Liver (tissue), 8 donors: ENCODE measurements at regions not wholly inside any gene's neighbourhood (a gene's known extent, or its start where the extent isn't known, plus 50 kb on each side); places are given as distances from the start of the nearest gene placed in this dataset.

Experiments used
- DNase-seq: peaks from one replicate; pipeline ENCODE4 v3.0.0-alpha.2; 2017; ENCODE audit warnings: low spot score
- H3K27ac ChIP-seq, 2 donors: one replicate each; pipeline ENCODE4 v1.7.0; 2013; ENCODE audit warnings: inconsistent platforms in 2 of 2, low read length in 2 of 2, control low read depth in 1 of 2, low read depth in 1 of 2, mild to moderate bottlenecking in 1 of 2
- H3K27me3 ChIP-seq, 4 donors: one replicate each; pipeline versions ENCODE4 v1.6.1 to v1.7.0; 2013; ENCODE audit warnings: low read length in 3 of 4, inconsistent platforms in 1 of 4, mild to moderate bottlenecking in 1 of 4, moderate library complexity in 1 of 4; ENCODE audit not compliant: control insufficient read depth in 4 of 4, insufficient read depth in 4 of 4
- H3K36me3 ChIP-seq, 4 donors: one replicate each; pipeline versions ENCODE4 v1.6.1 to v1.7.0; 2013; ENCODE audit warnings: low read length in 3 of 4, mild to moderate bottlenecking in 3 of 4, low read depth in 1 of 4, moderate library complexity in 1 of 4; ENCODE audit not compliant: control insufficient read depth in 4 of 4, insufficient read depth in 3 of 4
- H3K4me1 ChIP-seq, 4 donors: one replicate each; pipeline versions ENCODE4 v1.6.1 to v1.7.0; 2013; ENCODE audit warnings: low read length in 3 of 4, mild to moderate bottlenecking in 3 of 4, moderate library complexity in 1 of 4; ENCODE audit not compliant: control insufficient read depth in 4 of 4, insufficient read depth in 4 of 4
- H3K4me3 ChIP-seq, 3 donors: one replicate each; pipeline versions ENCODE4 v1.6.1 to v1.7.0; 2013; ENCODE audit warnings: low read length in 3 of 3, control low read depth in 1 of 3, low read depth in 1 of 3, mild to moderate bottlenecking in 1 of 3
- H3K9ac ChIP-seq, 2 donors: one replicate each; pipeline ENCODE4 v1.7.0; 2013; ENCODE audit warnings: low read length in 2 of 2, mild to moderate bottlenecking in 2 of 2, moderate library complexity in 2 of 2, control low read depth in 1 of 2, low read depth in 1 of 2
- H3K9me3 ChIP-seq, 4 donors: one replicate each; pipeline versions ENCODE4 v1.6.1 to v1.7.0; 2013; ENCODE audit warnings: low read length in 3 of 4; ENCODE audit not compliant: control insufficient read depth in 4 of 4
- EGR1 ChIP-seq, 2 donors: IDR thresholded peaks; 2 replicates each; pipeline ENCODE4 v1.6.1; 2016 to 2018; ENCODE audit warnings: antibody characterized with exemption in 2 of 2, low read depth in 2 of 2
- FOXA1 ChIP-seq: IDR thresholded peaks from 2 replicates; pipeline ENCODE4 v1.6.1; 2016; ENCODE audit warnings: antibody characterized with exemption
- FOXA2 ChIP-seq: IDR thresholded peaks from 2 replicates; pipeline ENCODE4 v1.6.1; 2016; ENCODE audit warnings: antibody characterized with exemption
- GABPA ChIP-seq, 2 donors: IDR thresholded peaks in 1 of 2; conservative IDR thresholded peaks in 1 of 2; 2 replicates each; pipeline ENCODE4 v1.6.1; 2016; ENCODE audit warnings: antibody characterized with exemption in 2 of 2, mild to moderate bottlenecking in 1 of 2, moderate library complexity in 1 of 2
- HNF4A ChIP-seq, 2 donors: conservative IDR thresholded peaks; 2 replicates each; pipeline ENCODE4 v1.6.1; 2016; ENCODE audit warnings: antibody characterized with exemption in 2 of 2, mild to moderate bottlenecking in 2 of 2
- HNF4G ChIP-seq: IDR thresholded peaks from 2 replicates; pipeline ENCODE4 v1.6.1; 2016; ENCODE audit warnings: antibody characterized with exemption
- JUND ChIP-seq, 2 donors: IDR thresholded peaks; 2 replicates each; pipeline ENCODE4 v1.6.1; 2016; ENCODE audit warnings: antibody characterized with exemption in 2 of 2
- MAX ChIP-seq: IDR thresholded peaks from 2 replicates; pipeline ENCODE4 v1.6.1; 2016; ENCODE audit warnings: antibody characterized with exemption
- NR2F2 ChIP-seq: IDR thresholded peaks from 2 replicates; pipeline ENCODE4 v1.6.1; 2016; ENCODE audit warnings: antibody characterized with exemption
- RAD21 ChIP-seq, 2 donors: IDR thresholded peaks; 2 replicates each; pipeline ENCODE4 v1.6.1; 2016; ENCODE audit warnings: antibody characterized with exemption in 2 of 2, mild to moderate bottlenecking in 2 of 2
- REST ChIP-seq: IDR thresholded peaks from 2 replicates; pipeline ENCODE4 v1.6.1; 2016; ENCODE audit warnings: antibody characterized with exemption, mild to moderate bottlenecking
- RXRA ChIP-seq, 2 donors: IDR thresholded peaks; 2 replicates each; pipeline ENCODE4 v1.6.1; 2017 to 2018; ENCODE audit warnings: antibody characterized with exemption in 2 of 2, mild to moderate bottlenecking in 1 of 2
- SP1 ChIP-seq: IDR thresholded peaks from 2 replicates; pipeline ENCODE4 v1.6.1; 2018; ENCODE audit warnings: antibody characterized with exemption, mild to moderate bottlenecking
- TAF1 ChIP-seq: conservative IDR thresholded peaks from 2 replicates; pipeline ENCODE4 v1.6.1; 2016; ENCODE audit warnings: antibody characterized with exemption, mild to moderate bottlenecking
- YY1 ChIP-seq: IDR thresholded peaks from 2 replicates; pipeline ENCODE4 v1.6.1; 2016; ENCODE audit warnings: antibody characterized with exemption, mild to moderate bottlenecking
- WGBS: extraction: QIAGEN DNeasy Blood & Tissue Kit; methylation state at CpG from one replicate; pipeline ENCODE4 v1.1.7; 2013; 5-methylcytosine and 5-hydroxymethylcytosine counted together
- TF ChIP-seq, protein P1 (sequence below): fragments of 150-350 bp; IDR thresholded peaks from 2 replicates; pipeline ENCODE4 v1.5.1; 2017; ENCODE audit warnings: improper control_type of control experiment, low read depth, low read length; ENCODE audit not compliant: missing input control
- TF ChIP-seq, protein P2 (sequence below): IDR thresholded peaks from 2 replicates; pipeline ENCODE4 v1.6.1; 2016; ENCODE audit warnings: antibody characterized with exemption
- TF ChIP-seq, protein P3 (sequence below): IDR thresholded peaks from 2 replicates; pipeline ENCODE4 v1.6.1; 2016; ENCODE audit warnings: antibody characterized with exemption
- donor health status: healthy.
- donor health status: healthy.
- donor health status: healthy.
- donor health status: healthy.
- donor health status: healthy.

- TF ChIP-seq, protein P1, sequence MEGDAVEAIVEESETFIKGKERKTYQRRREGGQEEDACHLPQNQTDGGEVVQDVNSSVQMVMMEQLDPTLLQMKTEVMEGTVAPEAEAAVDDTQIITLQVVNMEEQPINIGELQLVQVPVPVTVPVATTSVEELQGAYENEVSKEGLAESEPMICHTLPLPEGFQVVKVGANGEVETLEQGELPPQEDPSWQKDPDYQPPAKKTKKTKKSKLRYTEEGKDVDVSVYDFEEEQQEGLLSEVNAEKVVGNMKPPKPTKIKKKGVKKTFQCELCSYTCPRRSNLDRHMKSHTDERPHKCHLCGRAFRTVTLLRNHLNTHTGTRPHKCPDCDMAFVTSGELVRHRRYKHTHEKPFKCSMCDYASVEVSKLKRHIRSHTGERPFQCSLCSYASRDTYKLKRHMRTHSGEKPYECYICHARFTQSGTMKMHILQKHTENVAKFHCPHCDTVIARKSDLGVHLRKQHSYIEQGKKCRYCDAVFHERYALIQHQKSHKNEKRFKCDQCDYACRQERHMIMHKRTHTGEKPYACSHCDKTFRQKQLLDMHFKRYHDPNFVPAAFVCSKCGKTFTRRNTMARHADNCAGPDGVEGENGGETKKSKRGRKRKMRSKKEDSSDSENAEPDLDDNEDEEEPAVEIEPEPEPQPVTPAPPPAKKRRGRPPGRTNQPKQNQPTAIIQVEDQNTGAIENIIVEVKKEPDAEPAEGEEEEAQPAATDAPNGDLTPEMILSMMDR = no peak
- TF ChIP-seq TAF1 (no peak), RXRA (IDR thresholded peaks at IDR 0.05) (no peak)
Measured at GRCh38 chr16:77637940-77638339, 84.4 kb upstream of the NUDT7 start (continued).

- Histone ChIP-seq H3K27ac (no peak overlapping the region), H3K4me3 (no peak overlapping the region), H3K4me1 (no peaks in the 10 kb centered on the region), H3K36me3 (no peaks in the 10 kb centered on the region), H3K9me3 (no peaks in the 10 kb centered on the region), H3K9ac (no peak overlapping the region), H3K27me3 (peaks cover 0 to 4% (median 2%) of the 10 kb centered on the region in 4 donors)
- 84% methylated on average over 5 of the region's 5 CpGs for WGBS
- TF ChIP-seq YY1 (no peak), FOXA1 (no peak), HNF4G (no peak), EGR1 (IDR thresholded peaks at IDR 0.05; ENCODE audit: low read depth in 2 of 2) (no peak), NR2F2 (no peak), TAF1 (no peak), REST (no peak), SP1 (no peak), JUND (IDR thresholded peaks at IDR 0.05) (no peak), GABPA (IDR thresholded peaks at IDR 0.05 in 1 of 2, conservative IDR thresholded peaks at IDR 0.05 in 1 of 2) (no peak), MAX (no peak), FOXA2 (no peak), RXRA (IDR thresholded peaks at IDR 0.05) (no peak), HNF4A (conservative IDR thresholded peaks at IDR 0.05) (no peak), RAD21 (IDR thresholded peaks at IDR 0.05) (no peak)
- TF ChIP-seq, protein P2, sequence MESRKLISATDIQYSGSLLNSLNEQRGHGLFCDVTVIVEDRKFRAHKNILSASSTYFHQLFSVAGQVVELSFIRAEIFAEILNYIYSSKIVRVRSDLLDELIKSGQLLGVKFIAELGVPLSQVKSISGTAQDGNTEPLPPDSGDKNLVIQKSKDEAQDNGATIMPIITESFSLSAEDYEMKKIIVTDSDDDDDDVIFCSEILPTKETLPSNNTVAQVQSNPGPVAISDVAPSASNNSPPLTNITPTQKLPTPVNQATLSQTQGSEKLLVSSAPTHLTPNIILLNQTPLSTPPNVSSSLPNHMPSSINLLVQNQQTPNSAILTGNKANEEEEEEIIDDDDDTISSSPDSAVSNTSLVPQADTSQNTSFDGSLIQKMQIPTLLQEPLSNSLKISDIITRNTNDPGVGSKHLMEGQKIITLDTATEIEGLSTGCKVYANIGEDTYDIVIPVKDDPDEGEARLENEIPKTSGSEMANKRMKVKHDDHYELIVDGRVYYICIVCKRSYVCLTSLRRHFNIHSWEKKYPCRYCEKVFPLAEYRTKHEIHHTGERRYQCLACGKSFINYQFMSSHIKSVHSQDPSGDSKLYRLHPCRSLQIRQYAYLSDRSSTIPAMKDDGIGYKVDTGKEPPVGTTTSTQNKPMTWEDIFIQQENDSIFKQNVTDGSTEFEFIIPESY = no peak
- TF ChIP-seq, protein P3, sequence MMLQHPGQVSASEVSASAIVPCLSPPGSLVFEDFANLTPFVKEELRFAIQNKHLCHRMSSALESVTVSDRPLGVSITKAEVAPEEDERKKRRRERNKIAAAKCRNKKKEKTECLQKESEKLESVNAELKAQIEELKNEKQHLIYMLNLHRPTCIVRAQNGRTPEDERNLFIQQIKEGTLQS = no peak
- TF ChIP-seq, protein P1 = no peak
- no peak for DNase-seq
Measured at GRCh38 chr16:77643176-77643575, 79.1 kb upstream of the NUDT7 start.
